Transverse colon (tissue), 4 donors: ENCODE measurements at regions not wholly inside any gene's neighbourhood (a gene's known extent, or its start where the extent isn't known, plus 50 kb on each side); places are given as distances from the start of the nearest gene placed in this dataset.

Experiments
- DNase-seq: peaks from one replicate; pipeline ENCODE4 v3.0.0-alpha.2; 2019
- H3K27ac ChIP-seq, 4 donors: fragments of 200-600 bp; sonication (generic); 2 replicates each; pipeline ENCODE4 v1.5.1; 2016 to 2018; ENCODE audit warnings: inconsistent platforms in 4 of 4
- H3K27me3 ChIP-seq: fragments of 200-600 bp; sonication (generic); 2 replicates; pipeline ENCODE4 v1.5.1; 2017; ENCODE audit warnings: inconsistent platforms
- H3K36me3 ChIP-seq, 4 donors: fragments of 200-600 bp; sonication (generic); 2 replicates each; pipeline ENCODE4 v1.5.1; 2017 to 2019; ENCODE audit warnings: inconsistent platforms in 4 of 4
- H3K4me1 ChIP-seq, 4 donors: fragments of 200-600 bp; sonication (generic); 2 replicates each; pipeline ENCODE4 v1.5.1; 2017 to 2020; ENCODE audit warnings: inconsistent platforms in 4 of 4
- H3K4me3 ChIP-seq, 4 donors: fragments of 200-600 bp; sonication (generic); 1 replicate in 1 of 4; 2 replicates in 3 of 4; pipeline versions ENCODE4 v1.5.1 to v1.6.1; 2017 to 2019; ENCODE audit warnings: inconsistent platforms in 4 of 4
- H3K9me3 ChIP-seq, 2 donors: fragments of 200-600 bp; sonication (generic); 2 replicates each; pipeline ENCODE4 v1.5.1; 2017 to 2019; ENCODE audit warnings: inconsistent platforms in 2 of 2
- EP300 ChIP-seq: sonication (generic); formaldehyde crosslinking; IDR thresholded peaks from one replicate; pipeline ENCODE4 v1.6.1; 2017; ENCODE audit warnings: antibody characterized with exemption, low read depth
- POLR2A ChIP-seq: fragments of 450-650 bp; IDR thresholded peaks from one replicate; pipeline ENCODE4 v1.6.1; 2016; ENCODE audit warnings: antibody characterized with exemption, mild to moderate bottlenecking, moderate library complexity
- POLR2AphosphoS5 ChIP-seq, 3 donors: sonication (generic); formaldehyde crosslinking; IDR thresholded peaks; one replicate each; pipeline ENCODE4 v1.6.1; 2016; ENCODE audit warnings: antibody characterized with exemption in 3 of 3
- WGBS, 2 donors: methylation state at CpG; one replicate each; pipeline ENCODE4 v1.1.5; 2018; ENCODE audit warnings: low coverage in 1 of 2; 5-methylcytosine and 5-hydroxymethylcytosine counted together
- in situ Hi-C, 4 donors: fragments of 200-750 bp; cut with MboI; loops; one replicate each; pipeline versions ENCODE4 v1.15.0 to v1.15.1; 2017; ENCODE audit warnings: low sequenced_read_pairs in 3 of 4, low pct_ligation_motif_present in 1 of 4, low pct_unique_long_range_greater_than_20kb in 1 of 4
- intact Hi-C: fragments of 100-400 bp; cut with DNase I; formaldehyde crosslinking; loops from one replicate; pipeline ENCODE4 v1.15.1; 2023; ENCODE audit warnings: low total_unique reads
- TF ChIP-seq, protein P1 (sequence below), 5 experiments: fragments of 200-600 bp in 3 of 5; fragments of 450-650 bp in 2 of 5; sonication (generic) in 3 of 5; IDR thresholded peaks; 1 replicate in 2 of 5; 2 replicates in 3 of 5; pipeline ENCODE4 v1.5.1; 2016 to 2017; ENCODE audit warnings: antibody characterized with exemption in 5 of 5, inconsistent platforms in 3 of 5, mild to moderate bottlenecking in 2 of 5, moderate library complexity in 1 of 5

DNA sequence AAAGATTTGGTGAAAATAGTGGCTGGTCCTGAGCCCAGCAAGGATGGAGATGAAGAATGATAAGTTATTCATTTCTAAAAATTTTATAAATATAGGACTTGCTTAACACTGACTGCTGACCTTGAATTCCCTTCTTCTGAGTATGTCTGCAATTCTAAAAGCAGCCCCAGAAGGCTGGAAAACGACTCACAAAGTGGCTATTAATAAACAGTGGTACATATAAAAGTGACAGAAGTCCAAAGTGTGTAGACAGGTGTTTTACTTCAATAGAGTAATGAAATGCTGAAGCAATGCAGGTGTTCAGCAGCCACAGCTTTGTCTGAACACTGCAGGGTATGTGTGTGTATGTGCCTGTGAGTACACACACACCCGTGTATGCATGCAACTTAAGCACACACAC is 219.0 kb upstream of the NRIP1 start:
- no peak for TF ChIP-seq EP300
- TF ChIP-seq, protein P1, sequence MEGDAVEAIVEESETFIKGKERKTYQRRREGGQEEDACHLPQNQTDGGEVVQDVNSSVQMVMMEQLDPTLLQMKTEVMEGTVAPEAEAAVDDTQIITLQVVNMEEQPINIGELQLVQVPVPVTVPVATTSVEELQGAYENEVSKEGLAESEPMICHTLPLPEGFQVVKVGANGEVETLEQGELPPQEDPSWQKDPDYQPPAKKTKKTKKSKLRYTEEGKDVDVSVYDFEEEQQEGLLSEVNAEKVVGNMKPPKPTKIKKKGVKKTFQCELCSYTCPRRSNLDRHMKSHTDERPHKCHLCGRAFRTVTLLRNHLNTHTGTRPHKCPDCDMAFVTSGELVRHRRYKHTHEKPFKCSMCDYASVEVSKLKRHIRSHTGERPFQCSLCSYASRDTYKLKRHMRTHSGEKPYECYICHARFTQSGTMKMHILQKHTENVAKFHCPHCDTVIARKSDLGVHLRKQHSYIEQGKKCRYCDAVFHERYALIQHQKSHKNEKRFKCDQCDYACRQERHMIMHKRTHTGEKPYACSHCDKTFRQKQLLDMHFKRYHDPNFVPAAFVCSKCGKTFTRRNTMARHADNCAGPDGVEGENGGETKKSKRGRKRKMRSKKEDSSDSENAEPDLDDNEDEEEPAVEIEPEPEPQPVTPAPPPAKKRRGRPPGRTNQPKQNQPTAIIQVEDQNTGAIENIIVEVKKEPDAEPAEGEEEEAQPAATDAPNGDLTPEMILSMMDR (IDR thresholded peaks at IDR 0.05), result no peak
- TF ChIP-seq POLR2A, result no peak
- no peak for TF ChIP-seq POLR2AphosphoS5 (IDR thresholded peaks at IDR 0.05)
- Histone ChIP-seq H3K36me3 (no peaks in the 10 kb centered on the region), H3K4me3 (no peak overlapping the region), H3K4me1 (no peaks in the 10 kb centered on the region), H3K27ac (no peak overlapping the region), H3K9me3 (no peaks in the 10 kb centered on the region), H3K27me3 (no peaks in the 10 kb centered on the region)
- WGBS, 2 donors, result 45% methylated on average over 2 of the region's 2 CpGs; no CpG with 5 or more reads in 1 of the 2 donors
- intact Hi-C loops, result no loop called here
- DNase-seq, result no peak
- in situ Hi-C loops, result loop anchor here in 1 of 4 donors (25.0 kb wide), 1 partner anchor 179 kb away; no protein-coding TSS in a partner anchor

DNA sequence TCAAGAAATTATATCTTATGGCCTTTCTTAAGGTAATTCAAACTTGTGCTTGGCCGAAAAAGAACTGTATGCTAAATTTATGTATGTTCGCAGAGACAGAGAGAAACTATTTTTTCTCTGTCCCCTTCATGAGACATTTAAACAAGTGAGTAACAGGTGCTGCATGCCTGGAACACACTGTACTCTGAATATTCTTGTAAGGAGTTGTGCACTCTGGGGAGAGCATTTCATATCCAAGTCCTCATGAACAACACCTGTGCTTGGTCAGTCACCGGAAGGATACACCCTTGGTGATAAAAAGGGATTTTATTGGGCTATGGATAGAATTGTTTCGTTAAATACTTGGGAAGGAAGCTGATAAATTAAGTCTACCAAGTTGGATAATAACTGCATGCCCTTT is 220.8 kb upstream of the NRIP1 start:
- H3K4me1 ChIP-seq, result peaks cover 0 to 5% (median 0%) of the 10 kb centered on the region in 4 donors
- no peak overlapping the region for H3K4me3 ChIP-seq
- H3K9me3 ChIP-seq, result no peaks in the 10 kb centered on the region
- H3K27ac ChIP-seq, result no peak overlapping the region
- no peak for TF ChIP-seq POLR2AphosphoS5 (IDR thresholded peaks at IDR 0.05)
- TF ChIP-seq POLR2A, result no peak
- TF ChIP-seq, protein P1 (IDR thresholded peaks at IDR 0.05), result no peak
- no peak for TF ChIP-seq EP300
- in situ Hi-C loops, result loop anchor here in 1 of 4 donors (25.0 kb wide), 1 partner anchor 177 kb away; no protein-coding TSS in a partner anchor
- intact Hi-C loops, result no loop called here
- 55 to 80% methylated on average over 4 of the region's 4 CpGs for WGBS, 2 donors
- no peak for DNase-seq
- no peaks in the 10 kb centered on the region for H3K27me3 ChIP-seq
- no peaks in the 10 kb centered on the region for H3K36me3 ChIP-seq

DNA sequence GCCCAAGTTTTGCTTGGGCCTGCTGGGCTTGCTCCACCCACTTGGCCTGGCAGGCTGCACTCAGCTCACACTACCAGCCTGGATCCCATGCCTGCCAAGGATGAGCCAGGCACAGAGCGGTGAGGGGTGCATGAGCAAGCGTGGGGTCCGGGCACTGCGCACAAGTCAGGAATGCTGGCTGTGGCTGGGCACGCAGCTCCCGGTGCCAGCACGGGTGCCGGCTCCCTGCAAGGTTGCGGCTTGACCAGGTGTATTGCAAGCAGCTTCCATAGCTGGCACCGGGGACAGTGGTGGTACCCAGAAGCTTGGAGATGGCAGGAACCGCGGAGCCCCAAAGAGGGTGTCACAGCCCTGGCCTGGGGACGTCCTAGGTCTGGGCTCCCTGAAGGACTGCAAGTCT is 224.4 kb upstream of the NRIP1 start:
- TF ChIP-seq EP300 (no peak), POLR2AphosphoS5 (IDR thresholded peaks at IDR 0.05) (no peak), POLR2A (no peak)
- TF ChIP-seq, protein P1 (IDR thresholded peaks at IDR 0.05), result no peak
- WGBS, 2 donors, result 97% methylated on average over 13 of the region's 13 CpGs; no CpG with 5 or more reads in 1 of the 2 donors
- intact Hi-C loops (no loop called here), in situ Hi-C loops (loop anchor here in 1 of 4 donors (25.0 kb wide), 1 partner anchor 173 kb away; no protein-coding TSS in a partner anchor)
- Histone ChIP-seq H3K27ac (no peak overlapping the region), H3K36me3 (no peaks in the 10 kb centered on the region), H3K27me3 (no peaks in the 10 kb centered on the region), H3K9me3 (no peaks in the 10 kb centered on the region), H3K4me3 (no peak overlapping the region), H3K4me1 (peaks cover 0 to 31% (median 3%) of the 10 kb centered on the region in 4 donors)
- no peak for DNase-seq

DNA sequence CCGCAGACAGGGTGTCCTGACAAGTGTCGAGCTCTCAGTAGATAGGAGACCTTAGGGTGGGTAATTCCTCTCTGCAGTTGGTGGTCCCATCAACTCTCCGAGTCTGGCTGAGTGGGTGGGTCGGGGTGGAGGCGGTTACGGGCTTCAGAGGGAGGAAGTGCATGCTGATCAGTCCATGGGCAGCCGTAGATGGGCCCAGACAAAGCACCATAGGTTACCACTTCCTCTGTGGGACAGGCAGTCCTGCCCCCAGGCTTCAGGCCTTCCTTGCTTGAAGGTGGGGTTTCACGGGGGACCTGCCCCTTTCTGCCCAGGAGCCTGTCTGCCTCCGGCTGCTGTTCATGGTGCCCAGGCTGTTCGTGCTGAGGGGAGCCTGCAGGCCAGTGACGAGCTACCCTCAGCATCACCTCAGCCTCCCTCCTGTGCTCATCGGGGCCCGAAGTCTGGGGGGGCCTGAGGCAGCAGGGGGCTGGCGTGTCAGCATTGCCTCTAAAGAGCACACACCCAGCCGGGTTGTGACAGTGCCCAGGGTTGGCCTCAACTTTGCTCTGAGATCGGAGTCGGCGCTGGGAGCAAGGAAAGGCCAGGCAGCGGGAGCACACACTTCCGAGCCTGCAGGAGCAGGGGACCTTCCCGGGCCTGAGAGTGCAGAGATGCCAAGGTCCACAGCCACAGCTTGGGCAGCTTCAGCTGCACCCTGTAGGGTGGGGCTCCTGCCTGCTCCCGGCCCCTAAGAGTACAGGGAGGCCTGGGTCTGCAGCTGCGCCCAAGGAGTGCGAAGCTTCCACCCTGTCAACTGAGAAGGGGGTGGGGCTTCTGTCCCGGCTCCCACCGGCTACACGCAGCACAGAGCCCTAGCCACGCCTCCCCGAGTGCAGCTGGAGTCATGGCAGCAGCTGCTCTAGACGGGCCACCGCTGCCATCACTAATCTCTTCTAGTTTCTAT is 225.4 kb upstream of the NRIP1 start:
- in situ Hi-C loops (loop anchor here in 1 of 4 donors (25.0 kb wide), 1 partner anchor 172 kb away; no protein-coding TSS in a partner anchor), intact Hi-C loops (no loop called here)
- no peaks in the 10 kb centered on the region for H3K36me3 ChIP-seq
- peak; percentile 37 for TF ChIP-seq POLR2A
- TF ChIP-seq, protein P1 (IDR thresholded peaks at IDR 0.05), result no peak
- H3K9me3 ChIP-seq, result no peaks in the 10 kb centered on the region
- peak; percentile 80 for DNase-seq
- H3K27ac ChIP-seq, result peak overlapping the region in 2 of 4 donors; percentile 48 to 52
- peak overlapping the region in 2 of 4 donors; percentile 4 to 31 for H3K4me3 ChIP-seq
- peaks cover 0 to 31% (median 3%) of the 10 kb centered on the region in 4 donors for H3K4me1 ChIP-seq
- H3K27me3 ChIP-seq, result no peaks in the 10 kb centered on the region
- 49 to 53% methylated on average over 5 to 28 of the region's 31 CpGs for WGBS, 2 donors
